Neural progenitor cell (in vitro differentiated cells): ENCODE measurements at regions not wholly inside any gene's neighbourhood (a gene's known extent, or its start where the extent isn't known, plus 50 kb on each side); places are given as distances from the start of the nearest gene placed in this dataset.
"Not testable (repeated sequence)": the region's sequence is repeated elsewhere in the genome, so short reads cannot be mapped to it uniquely, and the experiment has no call there.

Source experiments
- DNase-seq: peaks from one replicate; pipeline ENCODE4 v3.0.0-alpha.2; 2016; ENCODE audit warnings: low spot score
- H2AFZ ChIP-seq: fragments of 200-600 bp; sonication (generic); replicated peaks from 2 replicates; pipeline ENCODE4 v1.6.1; 2016; ENCODE audit warnings: antibody characterized with exemption
- H3F3A ChIP-seq: fragments of 200-600 bp; sonication (generic); 2 replicates; pipeline ENCODE4 v1.6.1; 2016; ENCODE audit warnings: antibody characterized with exemption, low read depth
- H3K27ac ChIP-seq: fragments of 200-600 bp; sonication (generic); 2 replicates; pipeline ENCODE4 v1.5.1; 2016; ENCODE audit warnings: mild to moderate bottlenecking
- H3K27me3 ChIP-seq: fragments of 200-600 bp; sonication (generic); 2 replicates; pipeline ENCODE4 v1.6.1; 2016; ENCODE audit warnings: mild to moderate bottlenecking, moderate library complexity
- H3K36me3 ChIP-seq: fragments of 200-600 bp; sonication (generic); 2 replicates; pipeline ENCODE4 v1.5.1; 2016
- H3K4me1 ChIP-seq: fragments of 200-600 bp; sonication (generic); 2 replicates; pipeline ENCODE4 v1.6.1; 2016; ENCODE audit warnings: mixed run types
- H3K4me2 ChIP-seq: fragments of 200-600 bp; sonication (generic); 2 replicates; pipeline ENCODE4 v1.6.1; 2016
- H3K4me3 ChIP-seq: fragments of 200-600 bp; sonication (generic); 2 replicates; pipeline ENCODE4 v1.5.1; 2016
- H3K79me2 ChIP-seq: fragments of 200-600 bp; sonication (generic); 2 replicates; pipeline ENCODE4 v1.6.1; 2016; ENCODE audit warnings: low read depth
- H3K9ac ChIP-seq: fragments of 200-600 bp; sonication (generic); 2 replicates; pipeline ENCODE4 v1.6.1; 2016
- H3K9me3 ChIP-seq: fragments of 200-600 bp; sonication (generic); 2 replicates; pipeline ENCODE4 v1.5.1; 2016; ENCODE audit warnings: low read depth
- H4K20me1 ChIP-seq: fragments of 200-600 bp; sonication (generic); 2 replicates; pipeline ENCODE4 v1.6.1; 2016; ENCODE audit warnings: low read depth
- H3K27ac Mint-ChIP-seq: 3 replicates; pipeline ENCODE4 v1.8.0; 2021; ENCODE audit warnings: mixed read lengths
- H3K27me3 Mint-ChIP-seq: 2 replicates; pipeline ENCODE4 v1.8.0; 2022; ENCODE audit warnings: low read depth, mild to moderate bottlenecking, inconsistent platforms, moderate library complexity, mixed read lengths; ENCODE audit not compliant: insufficient read depth
- H3K36me3 Mint-ChIP-seq: 3 replicates; pipeline ENCODE4 v1.8.0; 2021; ENCODE audit warnings: mixed read lengths
- H3K4me1 Mint-ChIP-seq: 3 replicates; pipeline ENCODE4 v1.8.0; 2021; ENCODE audit warnings: mixed read lengths
- H3K4me3 Mint-ChIP-seq: 3 replicates; pipeline ENCODE4 v1.8.0; 2021; ENCODE audit warnings: mild to moderate bottlenecking, moderate library complexity, mixed read lengths
- H3K9me3 Mint-ChIP-seq: 3 replicates; pipeline ENCODE4 v1.8.0; 2020; ENCODE audit warnings: mixed read lengths
- CTCF ChIP-seq: fragments of 200-600 bp; sonication (generic); IDR thresholded peaks from 2 replicates; pipeline ENCODE4 v1.5.1; 2017; ENCODE audit warnings: antibody characterized with exemption, mild to moderate bottlenecking
- EZH2 ChIP-seq: fragments of 200-600 bp; sonication (generic); IDR thresholded peaks from 2 replicates; pipeline ENCODE4 v1.6.1; 2017; ENCODE audit warnings: antibody characterized with exemption, mild to moderate bottlenecking, moderate library complexity
- EZH2phosphoT487 ChIP-seq: fragments of 200-600 bp; sonication (generic); IDR thresholded peaks from 2 replicates; pipeline ENCODE4 v1.6.1; 2017; ENCODE audit warnings: antibody characterized with exemption

- no peak overlapping the region for H3K27ac ChIP-seq
- H3K9ac ChIP-seq: no peak overlapping the region
- DNase-seq: no peak
- H3K4me3 ChIP-seq: no peak overlapping the region
- H3K9me3 ChIP-seq: no peaks in the 10 kb centered on the region
- TF ChIP-seq EZH2phosphoT487: no peak
- TF ChIP-seq EZH2: no peak
- no peak for TF ChIP-seq CTCF
- peaks cover 2% of the 10 kb centered on the region for H3K36me3 Mint-ChIP-seq
- no peak overlapping the region for H3K27ac Mint-ChIP-seq
- H3K79me2 ChIP-seq: no peaks in the 10 kb centered on the region
- no peak overlapping the region for H3K4me3 Mint-ChIP-seq
- H3K4me2 ChIP-seq: no peak overlapping the region
- H3F3A ChIP-seq: no peaks in the 10 kb centered on the region
- peaks cover 2% of the 10 kb centered on the region for H3K27me3 Mint-ChIP-seq
- H3K4me1 ChIP-seq: peaks cover 3% of the 10 kb centered on the region
- peaks cover 2% of the 10 kb centered on the region for H3K4me1 Mint-ChIP-seq
- H3K36me3 ChIP-seq: no peaks in the 10 kb centered on the region
- H2AFZ ChIP-seq: peak overlapping the region; percentile 47
- peaks cover 17% of the 10 kb centered on the region for H3K9me3 Mint-ChIP-seq
- H3K27me3 ChIP-seq: no peaks in the 10 kb centered on the region
- H4K20me1 ChIP-seq: no peaks in the 10 kb centered on the region
Measured at GRCh38 chr1:99504287-99504686, 141.6 kb upstream of the PALMD start.

- Mint-ChIP-seq H3K9me3 (peaks cover 27% of the 10 kb centered on the region), H3K4me3 (no peak overlapping the region), H3K27ac (no peak overlapping the region), H3K4me1 (peaks cover 2% of the 10 kb centered on the region), H3K27me3 (peaks cover 2% of the 10 kb centered on the region), H3K36me3 (peaks cover 2% of the 10 kb centered on the region)
- H2AFZ ChIP-seq: no peak overlapping the region
- H3K27me3 ChIP-seq: no peaks in the 10 kb centered on the region
- H3K27ac ChIP-seq: no peak overlapping the region
- H3K4me1 ChIP-seq: peaks cover 3% of the 10 kb centered on the region
- no peak for TF ChIP-seq CTCF
- no peak for TF ChIP-seq EZH2phosphoT487
- TF ChIP-seq EZH2: no peak
- H3K4me2 ChIP-seq: no peak overlapping the region
- no peak for DNase-seq
- H3K9me3 ChIP-seq: no peaks in the 10 kb centered on the region
- H3K9ac ChIP-seq: no peak overlapping the region
- no peaks in the 10 kb centered on the region for H3K79me2 ChIP-seq
- H3K36me3 ChIP-seq: no peaks in the 10 kb centered on the region
- H3K4me3 ChIP-seq: no peak overlapping the region
- no peaks in the 10 kb centered on the region for H3F3A ChIP-seq
- no peaks in the 10 kb centered on the region for H4K20me1 ChIP-seq
Measured at GRCh38 chr1:99506631-99507030, 139.3 kb upstream of the PALMD start.

- not testable (repeated sequence) for H3K27me3 ChIP-seq, H3K4me1 Mint-ChIP-seq, H4K20me1 ChIP-seq, H3K27ac ChIP-seq, H3K4me3 ChIP-seq, H3K4me2 ChIP-seq, H3K9me3 ChIP-seq, H3K36me3 ChIP-seq, H3K36me3 Mint-ChIP-seq, H3F3A ChIP-seq, H3K4me1 ChIP-seq, H3K27me3 Mint-ChIP-seq, H3K9ac ChIP-seq, H2AFZ ChIP-seq, H3K27ac Mint-ChIP-seq, H3K79me2 ChIP-seq, H3K4me3 Mint-ChIP-seq, DNase-seq
- H3K9me3 Mint-ChIP-seq: peaks cover 27% of the 10 kb centered on the region
Measured at GRCh38 chr1:99507446-99507845, 138.5 kb upstream of the PALMD start.

- Histone ChIP-seq H3K4me3 (no peak overlapping the region), H2AFZ (no peak overlapping the region), H4K20me1 (no peaks in the 10 kb centered on the region), H3K4me1 (peaks cover 3% of the 10 kb centered on the region), H3K27me3 (no peaks in the 10 kb centered on the region), H3K36me3 (no peaks in the 10 kb centered on the region), H3K79me2 (no peaks in the 10 kb centered on the region), H3K9ac (no peak overlapping the region), H3K9me3 (no peaks in the 10 kb centered on the region), H3F3A (no peaks in the 10 kb centered on the region), H3K4me2 (no peak overlapping the region), H3K27ac (no peak overlapping the region)
- Mint-ChIP-seq H3K27ac (no peak overlapping the region), H3K4me1 (peaks cover 2% of the 10 kb centered on the region), H3K27me3 (peaks cover 2% of the 10 kb centered on the region), H3K9me3 (peaks cover 27% of the 10 kb centered on the region), H3K4me3 (no peak overlapping the region), H3K36me3 (peaks cover 2% of the 10 kb centered on the region)
- no peak for TF ChIP-seq EZH2phosphoT487
- TF ChIP-seq CTCF: no peak
- TF ChIP-seq EZH2: no peak
- no peak for DNase-seq
Measured at GRCh38 chr1:99507906-99508732, 137.8 kb upstream of the PALMD start.

GRCh38 chr1:99508733-99509445 is 137.0 kb upstream of the PALMD start:
- H3K9me3 ChIP-seq, H3K4me2 ChIP-seq, H3F3A ChIP-seq, H3K9ac ChIP-seq, H3K27ac ChIP-seq, H3K4me1 Mint-ChIP-seq, H3K27me3 Mint-ChIP-seq, H3K36me3 ChIP-seq, H4K20me1 ChIP-seq, H3K79me2 ChIP-seq, H3K36me3 Mint-ChIP-seq, H3K4me1 ChIP-seq, H3K4me3 ChIP-seq, H3K4me3 Mint-ChIP-seq, DNase-seq, H3K27me3 ChIP-seq, H2AFZ ChIP-seq: not testable (repeated sequence)
- H3K27ac Mint-ChIP-seq: peak overlapping the region; percentile 54
- H3K9me3 Mint-ChIP-seq: peaks cover 27% of the 10 kb centered on the region
